Lower lobe of right lung (tissue), 2 donors: ENCODE measurements at regions not wholly inside any gene's neighbourhood (a gene's known extent, or its start where the extent isn't known, plus 50 kb on each side); places are given as distances from the start of the nearest gene placed in this dataset.
A peak's percentile ranks its signal among the peaks of the same experiment; 100 is the strongest.

Experiments
- ATAC-seq, 2 donors: fragments of 200-7000 bp; cut with Tn5 transposase; one replicate each; pipeline ENCODE4 v1.9.1; 2020 to 2022; ENCODE audit warnings: mild to moderate bottlenecking in 2 of 2, moderate library complexity in 2 of 2
- DNase-seq: peaks from one replicate; pipeline ENCODE4 v3.0.0-alpha.2; 2020
- H3K27ac ChIP-seq: fragments of 200-600 bp; one replicate; pipeline ENCODE4 v1.8.0; 2022
- H3K27me3 ChIP-seq: fragments of 200-600 bp; one replicate; pipeline ENCODE4 v1.8.0; 2022; ENCODE audit warnings: low read depth
- H3K36me3 ChIP-seq: fragments of 200-600 bp; one replicate; pipeline ENCODE4 v1.8.0; 2022; ENCODE audit warnings: mild to moderate bottlenecking
- H3K4me1 ChIP-seq: fragments of 200-600 bp; one replicate; pipeline ENCODE4 v1.8.0; 2022
- H3K4me3 ChIP-seq: fragments of 200-600 bp; one replicate; pipeline ENCODE4 v1.8.0; 2022; ENCODE audit warnings: mild to moderate bottlenecking
- H3K9me3 ChIP-seq: fragments of 200-600 bp; one replicate; pipeline ENCODE4 v1.8.0; 2022
- intact Hi-C: fragments of 100-400 bp; cut with DNase I; formaldehyde crosslinking; loops from one replicate; pipeline ENCODE4 v1.11.0; 2022
- TF ChIP-seq, protein P1 (sequence below): fragments of 200-600 bp; IDR thresholded peaks from one replicate; pipeline ENCODE4 v1.8.0; 2022; ENCODE audit warnings: antibody characterized with exemption, mild to moderate bottlenecking
- donor health status: DM: no; HTN: yes; CAD: no; lungs with severe emphysema.

DNA sequence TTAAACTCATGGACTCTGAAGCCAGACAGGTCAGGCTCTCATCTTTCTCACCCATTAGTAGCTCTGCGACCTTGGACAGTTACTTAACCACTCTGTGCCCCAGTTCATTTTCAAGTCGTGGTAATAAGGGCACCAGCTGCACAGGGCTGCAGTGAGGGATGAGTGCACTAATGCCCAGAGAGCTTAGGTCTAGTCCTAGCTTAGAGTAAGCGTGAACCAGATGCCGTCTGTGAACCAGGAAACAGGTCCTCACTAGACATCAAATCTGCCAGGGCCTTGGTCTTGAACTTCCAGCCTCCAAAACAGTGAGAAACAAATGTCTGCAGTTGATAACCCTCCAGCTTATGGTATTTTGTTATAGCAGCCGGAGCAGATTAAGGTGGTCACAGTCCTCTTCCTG, 222.4 kb upstream of the PFKP start:
- DNase-seq: no peak

DNA sequence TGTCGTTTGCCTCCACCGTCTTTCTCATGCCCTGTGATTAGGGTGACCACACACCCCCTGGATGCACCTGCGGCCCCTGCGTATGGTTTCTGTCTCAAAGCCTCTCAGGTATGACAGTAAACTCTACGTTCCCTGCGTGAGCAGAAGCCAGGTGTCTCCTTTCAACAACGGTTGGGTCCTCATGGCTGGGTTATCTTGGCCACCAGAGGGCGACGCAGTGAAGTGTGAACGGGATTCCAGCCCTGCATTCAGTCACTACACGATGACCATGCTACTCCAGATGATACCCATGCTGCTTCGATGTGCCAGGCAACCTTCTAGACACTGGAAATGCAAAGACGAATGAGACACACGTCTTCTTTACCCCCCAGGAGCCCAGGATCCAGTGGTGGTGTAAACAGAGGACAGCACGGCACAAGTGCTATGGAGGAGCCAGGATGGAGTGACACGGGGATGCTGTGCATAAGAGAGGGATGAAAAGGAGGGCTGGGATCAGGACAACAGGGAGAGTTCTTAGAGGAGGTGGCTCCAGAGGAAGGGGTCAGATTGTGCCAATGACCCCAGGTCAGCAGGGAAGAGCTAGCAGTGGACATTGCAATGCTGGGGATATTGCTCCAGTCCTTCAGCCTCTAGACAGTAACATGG, 228.1 kb upstream of the PFKP start:
- Histone ChIP-seq H3K4me1 (no peaks in the 10 kb centered on the region), H3K4me3 (no peak overlapping the region), H3K27me3 (peaks cover 8% of the 10 kb centered on the region), H3K36me3 (no peaks in the 10 kb centered on the region), H3K27ac (no peak overlapping the region), H3K9me3 (no peaks in the 10 kb centered on the region)
- TF ChIP-seq, protein P1, sequence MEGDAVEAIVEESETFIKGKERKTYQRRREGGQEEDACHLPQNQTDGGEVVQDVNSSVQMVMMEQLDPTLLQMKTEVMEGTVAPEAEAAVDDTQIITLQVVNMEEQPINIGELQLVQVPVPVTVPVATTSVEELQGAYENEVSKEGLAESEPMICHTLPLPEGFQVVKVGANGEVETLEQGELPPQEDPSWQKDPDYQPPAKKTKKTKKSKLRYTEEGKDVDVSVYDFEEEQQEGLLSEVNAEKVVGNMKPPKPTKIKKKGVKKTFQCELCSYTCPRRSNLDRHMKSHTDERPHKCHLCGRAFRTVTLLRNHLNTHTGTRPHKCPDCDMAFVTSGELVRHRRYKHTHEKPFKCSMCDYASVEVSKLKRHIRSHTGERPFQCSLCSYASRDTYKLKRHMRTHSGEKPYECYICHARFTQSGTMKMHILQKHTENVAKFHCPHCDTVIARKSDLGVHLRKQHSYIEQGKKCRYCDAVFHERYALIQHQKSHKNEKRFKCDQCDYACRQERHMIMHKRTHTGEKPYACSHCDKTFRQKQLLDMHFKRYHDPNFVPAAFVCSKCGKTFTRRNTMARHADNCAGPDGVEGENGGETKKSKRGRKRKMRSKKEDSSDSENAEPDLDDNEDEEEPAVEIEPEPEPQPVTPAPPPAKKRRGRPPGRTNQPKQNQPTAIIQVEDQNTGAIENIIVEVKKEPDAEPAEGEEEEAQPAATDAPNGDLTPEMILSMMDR: peak; percentile 63
- intact Hi-C loops: no loop called here
- ATAC-seq: peak; percentile 36 to 50
- peak; percentile 55 for DNase-seq

More for the DNA sequence above, 222.4 kb upstream of the PFKP start:
- no peak overlapping the region for H3K27ac ChIP-seq
- intact Hi-C loops: no loop called here
- H3K27me3 ChIP-seq: no peaks in the 10 kb centered on the region
- no peaks in the 10 kb centered on the region for H3K36me3 ChIP-seq
- TF ChIP-seq, protein P1: no peak
- no peak overlapping the region for H3K4me3 ChIP-seq
- H3K4me1 ChIP-seq: no peaks in the 10 kb centered on the region
- no peaks in the 10 kb centered on the region for H3K9me3 ChIP-seq
- ATAC-seq: no peak

DNA sequence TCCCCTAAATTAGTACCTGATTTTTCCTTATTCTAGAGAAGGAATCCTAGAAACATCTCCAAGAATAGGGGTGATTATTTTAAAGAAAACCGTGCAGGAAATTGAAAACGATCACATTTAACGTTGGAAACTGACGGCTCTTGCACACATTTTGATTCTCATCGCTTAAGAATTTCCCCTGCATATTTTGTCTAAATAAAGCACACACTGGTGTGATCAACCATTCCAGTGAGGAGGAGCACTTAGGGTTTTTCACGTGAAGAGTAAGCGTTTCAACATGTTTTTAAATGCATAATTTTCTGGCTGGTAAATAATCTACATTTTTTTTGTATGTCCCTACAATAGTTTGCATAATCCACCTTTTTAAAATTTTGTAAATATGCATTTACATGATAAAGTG, 229.7 kb upstream of the PFKP start:
- intact Hi-C loops: no loop called here
- H3K36me3 ChIP-seq: no peaks in the 10 kb centered on the region
- DNase-seq (no peak), ATAC-seq (no peak)
- H3K4me3 ChIP-seq: no peak overlapping the region
- no peaks in the 10 kb centered on the region for H3K9me3 ChIP-seq
- no peaks in the 10 kb centered on the region for H3K4me1 ChIP-seq
- no peak overlapping the region for H3K27ac ChIP-seq
- TF ChIP-seq, protein P1: no peak
- peaks cover 8% of the 10 kb centered on the region for H3K27me3 ChIP-seq

DNA sequence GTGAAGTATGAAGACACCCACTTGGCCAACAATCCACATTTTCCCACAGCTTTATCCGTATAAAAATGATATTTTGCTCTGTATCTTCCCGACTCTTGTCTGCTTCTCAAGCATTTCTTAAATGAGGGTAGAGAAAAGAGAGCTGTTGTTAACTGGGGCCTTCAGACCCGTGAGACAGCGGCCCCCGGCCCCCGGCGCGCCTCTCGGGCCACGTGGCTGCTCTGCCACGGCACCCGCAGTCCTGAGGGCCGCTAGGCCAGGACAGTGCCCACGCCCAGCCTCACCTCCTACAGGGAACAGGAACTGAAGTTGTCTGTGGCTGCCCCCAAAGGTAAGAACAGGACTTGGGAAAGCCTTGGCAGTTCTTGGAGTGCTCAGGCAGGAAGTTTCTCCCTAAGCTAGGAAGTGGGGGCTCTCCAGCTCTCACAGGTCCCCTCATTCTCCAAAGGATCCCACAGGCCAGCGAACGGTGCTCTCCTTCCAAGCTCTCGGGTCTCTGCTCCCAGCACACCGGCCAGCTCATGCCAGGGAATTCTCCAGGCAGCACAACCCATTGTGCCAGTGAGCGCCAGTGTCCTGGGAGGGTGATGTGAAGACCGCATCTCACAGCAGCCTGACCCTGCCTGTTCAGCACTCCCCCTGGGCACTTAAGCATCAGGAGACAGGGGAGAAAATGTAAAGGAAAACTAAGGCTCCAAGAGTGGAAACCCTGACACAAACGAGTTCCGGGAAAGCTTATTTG, 230.3 kb upstream of the PFKP start:
- TF ChIP-seq, protein P1: no peak
- no peaks in the 10 kb centered on the region for H3K4me1 ChIP-seq
- H3K27me3 ChIP-seq: peaks cover 8% of the 10 kb centered on the region
- intact Hi-C loops: no loop called here
- no peak overlapping the region for H3K27ac ChIP-seq
- DNase-seq (no peak), ATAC-seq (no peak)
- H3K4me3 ChIP-seq: no peak overlapping the region
- no peaks in the 10 kb centered on the region for H3K9me3 ChIP-seq
- no peaks in the 10 kb centered on the region for H3K36me3 ChIP-seq

DNA sequence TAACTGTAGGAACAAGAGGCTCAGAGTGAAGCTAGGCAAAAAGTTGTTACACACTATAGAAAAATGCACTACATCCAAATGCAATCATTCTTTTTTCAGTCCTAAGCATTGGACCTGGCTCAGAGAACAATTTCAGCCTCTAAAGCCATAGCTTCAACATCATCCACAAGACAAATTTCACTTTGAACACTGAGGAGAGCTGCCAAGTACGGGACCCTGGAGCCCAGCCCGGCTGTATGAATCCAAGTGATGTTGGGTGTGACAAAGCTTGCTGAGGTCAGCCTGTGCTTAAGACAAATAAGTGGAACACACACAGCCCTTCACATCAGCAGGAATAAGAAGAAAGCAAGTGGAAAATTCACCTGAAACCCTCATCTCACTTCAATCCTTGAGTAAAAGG, 233.1 kb upstream of the PFKP start:
- Histone ChIP-seq H3K4me3 (no peak overlapping the region), H3K9me3 (no peaks in the 10 kb centered on the region), H3K27ac (no peak overlapping the region), H3K4me1 (no peaks in the 10 kb centered on the region), H3K27me3 (peaks cover 12% of the 10 kb centered on the region), H3K36me3 (no peaks in the 10 kb centered on the region)
- DNase-seq (no peak), ATAC-seq (no peak)
- intact Hi-C loops: no loop called here
- TF ChIP-seq, protein P1: no peak
